NB4 (cell line): ENCODE measurements at regions not wholly inside any gene's neighbourhood (a gene's known extent, or its start where the extent isn't known, plus 50 kb on each side); places are given as distances from the start of the nearest gene placed in this dataset.

ENCODE experiments used
- CTCF ChIP-seq: IDR thresholded peaks from one replicate; pipeline ENCODE4 v1.5.1; 2012; ENCODE audit warnings: low read depth, low read length
- MAX ChIP-seq: IDR thresholded peaks from 2 replicates; pipeline ENCODE4 v1.6.1; 2011; ENCODE audit warnings: low read depth, low read length
- POLR2A ChIP-seq: IDR thresholded peaks from 2 replicates; pipeline ENCODE4 v1.6.1; 2011; ENCODE audit warnings: mild to moderate bottlenecking; ENCODE audit not compliant: insufficient read length; ENCODE audit errors: extremely low read depth

DNA sequence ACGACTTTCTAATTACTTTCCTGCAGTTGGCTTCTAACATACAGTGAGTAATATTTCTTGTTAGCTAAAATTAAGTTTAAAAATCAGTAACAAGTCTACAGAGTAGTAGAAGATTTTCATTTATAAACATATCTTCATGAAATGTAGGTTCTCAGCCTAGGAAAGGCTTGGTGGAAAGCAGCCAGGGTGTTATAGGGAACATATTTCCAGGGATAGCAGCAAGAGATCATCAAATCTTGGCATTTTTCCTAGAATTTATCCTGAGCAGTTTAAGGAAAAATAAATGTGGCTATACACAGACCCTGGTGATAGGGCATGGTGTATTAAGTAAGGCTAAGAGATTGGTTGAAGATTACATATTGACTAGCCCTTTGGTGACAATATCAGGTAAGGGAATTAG lies 203.5 kb upstream of the NEGR1 start:
- TF ChIP-seq POLR2A (no peak), CTCF (no peak), MAX (no peak)
